Stimulated activated naive B cell treated with anti-CD40 and anti-IgM and Interleukin-4, amounts not matched to agents 10 μg/mL and 1 μg/mL and 100 μg/mL, for 72 hours (primary cell): ENCODE measurements at regions not wholly inside any gene's neighbourhood (a gene's known extent, or its start where the extent isn't known, plus 50 kb on each side); places are given as distances from the start of the nearest gene placed in this dataset.

Experiments used
- ATAC-seq, 2 donors: fragments of 150-1000 bp; cut with Tn5 transposase; replicated peaks; 2 replicates each; pipeline ENCODE4 v1.10.0; 2021; ENCODE audit warnings: moderate library complexity in 1 of 2
- DNase-seq: peaks from one replicate; pipeline ENCODE4 v3.0.0; 2021
- H3K27ac Mint-ChIP-seq: one replicate; pipeline ENCODE4 v1.8.0; 2022; ENCODE audit warnings: mild to moderate bottlenecking, mixed read lengths
- H3K27me3 Mint-ChIP-seq, 2 donors: one replicate each; pipeline ENCODE4 v1.8.0; 2022; ENCODE audit warnings: mixed read lengths in 2 of 2
- H3K36me3 Mint-ChIP-seq, 2 donors: one replicate each; pipeline ENCODE4 v1.8.0; 2022; ENCODE audit warnings: mixed read lengths in 2 of 2, mild to moderate bottlenecking in 1 of 2
- H3K4me1 Mint-ChIP-seq, 2 donors: one replicate each; pipeline ENCODE4 v1.8.0; 2022; ENCODE audit warnings: mixed read lengths in 2 of 2, mild to moderate bottlenecking in 1 of 2
- H3K4me3 Mint-ChIP-seq, 2 donors: one replicate each; pipeline ENCODE4 v1.8.0; 2022; ENCODE audit warnings: mild to moderate bottlenecking in 2 of 2, mixed read lengths in 2 of 2, moderate library complexity in 1 of 2
- H3K9me3 Mint-ChIP-seq, 2 donors: one replicate each; pipeline ENCODE4 v1.8.0; 2022; ENCODE audit warnings: mixed read lengths in 2 of 2, mild to moderate bottlenecking in 1 of 2

DNA sequence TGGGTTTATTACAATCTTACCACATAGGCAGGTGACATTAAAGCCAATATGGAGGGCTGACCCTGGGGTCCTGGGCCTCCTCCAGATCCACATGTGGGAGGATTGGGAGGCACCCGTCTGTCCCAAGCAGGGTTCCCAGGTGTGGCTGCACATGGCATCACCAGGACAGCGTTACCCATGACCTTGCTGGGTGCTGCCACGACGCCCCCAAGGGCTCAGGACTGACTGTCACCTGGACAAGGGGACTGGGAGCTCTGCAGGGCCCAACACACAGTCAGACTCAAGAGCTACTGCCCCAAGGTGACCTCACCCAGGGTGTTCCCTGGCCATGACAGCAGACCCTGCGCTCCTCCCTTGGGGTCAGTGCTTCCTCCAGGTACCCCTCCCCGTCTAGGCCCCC lies 437.4 kb upstream of the MYT1L start:
- no peaks in the 10 kb centered on the region for H3K36me3 Mint-ChIP-seq

GRCh38 chr2:2767837-2768236 lies 436.8 kb upstream of the MYT1L start:
- Mint-ChIP-seq H3K27me3 (no peaks in the 10 kb centered on the region), H3K9me3 (no peaks in the 10 kb centered on the region), H3K27ac (no peak overlapping the region), H3K4me3 (no peak overlapping the region), H3K36me3 (no peaks in the 10 kb centered on the region), H3K4me1 (peaks cover 0 to under 1% of the 10 kb centered on the region in 2 donors)
- no peak for ATAC-seq
- DNase-seq, result no peak

More for the DNA sequence above, 437.4 kb upstream of the MYT1L start:
- ATAC-seq (no peak), DNase-seq (no peak)
- Mint-ChIP-seq H3K9me3 (no peaks in the 10 kb centered on the region), H3K27ac (no peak overlapping the region), H3K4me3 (no peak overlapping the region), H3K27me3 (no peaks in the 10 kb centered on the region), H3K4me1 (peaks cover 0 to 3% of the 10 kb centered on the region in 2 donors)

GRCh38 chr2:2765839-2766495 lies 434.9 kb upstream of the MYT1L start:
- no peaks in the 10 kb centered on the region for H3K27me3 Mint-ChIP-seq
- H3K4me1 Mint-ChIP-seq, result no peaks in the 10 kb centered on the region
- peaks cover 2% of the 10 kb centered on the region in 2 donors for H3K9me3 Mint-ChIP-seq
- DNase-seq (no peak), ATAC-seq (no peak)
- no peak overlapping the region for H3K4me3 Mint-ChIP-seq
- no peaks in the 10 kb centered on the region for H3K36me3 Mint-ChIP-seq
- no peak overlapping the region for H3K27ac Mint-ChIP-seq

DNA sequence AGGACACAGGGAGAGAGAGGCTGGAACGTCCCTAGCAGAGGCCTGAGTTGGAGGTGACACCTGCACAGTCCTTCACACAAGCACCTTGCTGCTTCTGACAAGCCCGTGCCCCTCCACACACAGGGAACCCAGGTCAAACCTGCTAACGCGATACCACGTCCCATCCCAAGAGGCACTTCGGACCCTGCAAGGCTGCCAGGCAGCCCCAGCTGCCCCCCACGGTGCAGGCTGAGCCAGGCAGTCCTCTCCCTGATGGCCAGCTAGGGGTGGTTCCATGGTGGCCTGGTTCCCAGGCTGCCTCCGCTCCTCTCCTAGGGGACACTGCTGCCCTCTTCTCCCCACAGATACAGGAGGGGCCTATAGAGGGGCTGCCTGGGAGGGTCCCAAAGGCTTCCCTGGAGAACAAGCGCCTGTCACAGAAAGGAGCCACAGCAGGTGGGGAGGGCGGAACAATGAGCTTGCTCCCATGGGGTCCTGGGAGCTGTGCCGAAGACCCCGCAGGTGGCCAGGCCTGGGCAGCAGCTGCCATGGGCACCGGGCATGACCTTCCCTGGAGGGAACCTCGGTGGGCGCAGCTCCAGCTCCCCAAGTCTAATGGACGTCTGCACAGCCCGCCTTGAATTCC lies 434.2 kb upstream of the MYT1L start:
- ATAC-seq, result no peak
- no peaks in the 10 kb centered on the region for H3K36me3 Mint-ChIP-seq
- H3K4me1 Mint-ChIP-seq, result no peaks in the 10 kb centered on the region

GRCh38 chr2:2764739-2765138 lies 433.7 kb upstream of the MYT1L start:
- no peak overlapping the region for H3K27ac Mint-ChIP-seq
- no peak for ATAC-seq
- no peaks in the 10 kb centered on the region for H3K27me3 Mint-ChIP-seq
- H3K4me1 Mint-ChIP-seq, result no peaks in the 10 kb centered on the region
- no peaks in the 10 kb centered on the region for H3K36me3 Mint-ChIP-seq
- DNase-seq, result no peak
- peaks cover 6% of the 10 kb centered on the region in 2 donors for H3K9me3 Mint-ChIP-seq
- no peak overlapping the region for H3K4me3 Mint-ChIP-seq

More for the DNA sequence above, 434.2 kb upstream of the MYT1L start:
- no peaks in the 10 kb centered on the region for H3K27me3 Mint-ChIP-seq
- H3K9me3 Mint-ChIP-seq, result peaks cover 6% of the 10 kb centered on the region in 2 donors
- H3K27ac Mint-ChIP-seq, result no peak overlapping the region
- H3K4me3 Mint-ChIP-seq, result no peak overlapping the region
- DNase-seq, result no peak

GRCh38 chr2:2764001-2764355 lies 432.9 kb upstream of the MYT1L start:
- no peak for ATAC-seq
- H3K36me3 Mint-ChIP-seq, result no peaks in the 10 kb centered on the region
- H3K4me3 Mint-ChIP-seq, result no peak overlapping the region
- H3K27ac Mint-ChIP-seq, result no peak overlapping the region
- H3K4me1 Mint-ChIP-seq, result no peaks in the 10 kb centered on the region
- peaks cover 6% of the 10 kb centered on the region in 2 donors for H3K9me3 Mint-ChIP-seq
- H3K27me3 Mint-ChIP-seq, result no peaks in the 10 kb centered on the region
- DNase-seq, result no peak

GRCh38 chr2:2763351-2764000 lies 432.4 kb upstream of the MYT1L start:
- H3K4me3 Mint-ChIP-seq, result no peak overlapping the region
- DNase-seq (no peak), ATAC-seq (no peak)
- H3K36me3 Mint-ChIP-seq, result no peaks in the 10 kb centered on the region
- H3K9me3 Mint-ChIP-seq, result peaks cover 6% of the 10 kb centered on the region in 2 donors
- no peaks in the 10 kb centered on the region for H3K27me3 Mint-ChIP-seq
- no peak overlapping the region for H3K27ac Mint-ChIP-seq
- H3K4me1 Mint-ChIP-seq, result no peaks in the 10 kb centered on the region

DNA sequence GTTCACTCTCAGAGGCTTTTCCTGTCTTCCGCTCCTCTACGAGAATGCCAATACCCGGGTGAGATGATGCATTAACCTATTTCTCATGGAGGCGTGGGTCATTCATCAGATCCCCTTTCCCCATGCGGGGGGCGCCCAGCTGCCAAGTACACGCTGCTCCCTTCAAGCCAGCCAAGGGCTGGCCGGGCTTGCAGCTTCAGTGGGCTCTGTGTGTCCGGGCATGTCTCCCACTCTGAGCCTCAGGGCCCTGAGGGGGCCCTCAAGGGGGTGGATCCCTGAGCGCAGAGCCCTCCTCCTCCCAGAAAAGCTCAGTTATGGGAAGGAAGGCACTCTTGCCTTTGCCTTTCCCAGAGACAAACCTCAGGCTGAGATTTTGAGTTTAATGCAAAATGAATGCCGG lies 431.8 kb upstream of the MYT1L start:
- Mint-ChIP-seq H3K4me3 (no peak overlapping the region), H3K27me3 (no peaks in the 10 kb centered on the region), H3K36me3 (no peaks in the 10 kb centered on the region), H3K4me1 (peaks cover 0 to 2% of the 10 kb centered on the region in 2 donors), H3K27ac (no peak overlapping the region), H3K9me3 (peaks cover 6% of the 10 kb centered on the region in 2 donors)
- ATAC-seq (no peak), DNase-seq (no peak)

DNA sequence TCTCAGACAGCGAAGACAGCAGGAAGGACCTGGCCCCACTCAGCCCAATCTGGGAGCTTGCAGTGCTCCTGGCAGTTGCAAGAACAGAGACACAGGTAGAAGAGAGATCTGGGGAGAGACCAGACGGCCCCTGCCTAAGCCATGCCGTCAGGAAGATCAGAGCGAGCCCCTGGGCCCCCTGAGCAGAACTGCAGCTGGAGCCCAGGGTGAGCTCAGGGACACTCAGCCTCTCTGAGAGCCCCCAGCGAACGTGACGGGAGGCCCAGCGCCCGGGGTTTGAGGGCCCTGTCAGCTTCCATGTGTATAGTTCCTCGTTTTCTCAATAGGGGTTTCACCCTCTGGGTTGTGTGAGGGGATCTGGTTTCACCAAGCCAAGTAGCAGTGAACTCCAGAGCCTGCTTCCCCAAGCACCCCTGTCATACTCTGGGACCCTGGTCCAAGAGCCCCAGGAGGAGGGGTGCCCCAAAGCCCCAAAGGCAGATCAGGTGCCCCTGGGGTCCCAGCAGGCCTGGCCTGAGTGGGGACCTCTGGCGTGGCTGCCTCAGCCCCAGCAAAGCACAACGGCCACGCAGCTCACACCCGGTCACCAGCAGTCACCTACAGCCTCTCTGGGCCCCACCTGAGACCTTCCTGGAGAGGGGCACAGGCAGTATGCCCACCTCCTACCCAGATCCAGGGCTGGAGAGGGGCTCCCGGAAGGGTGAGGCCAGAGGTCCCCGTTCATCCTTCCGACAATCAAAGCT lies 431.3 kb upstream of the MYT1L start:
- Mint-ChIP-seq H3K4me1 (peaks cover 0 to 2% of the 10 kb centered on the region in 2 donors), H3K9me3 (peaks cover 6% of the 10 kb centered on the region in 2 donors), H3K36me3 (no peaks in the 10 kb centered on the region), H3K27me3 (no peaks in the 10 kb centered on the region), H3K4me3 (no peak overlapping the region), H3K27ac (no peak overlapping the region)
- no peak for ATAC-seq
- DNase-seq, result no peak

- H3K36me3 Mint-ChIP-seq, result no peaks in the 10 kb centered on the region
- peaks cover 0 to 2% of the 10 kb centered on the region in 2 donors for H3K4me1 Mint-ChIP-seq
- DNase-seq (no peak), ATAC-seq (no peak)
- H3K27me3 Mint-ChIP-seq, result no peaks in the 10 kb centered on the region
- H3K9me3 Mint-ChIP-seq, result peaks cover 6 to 14% of the 10 kb centered on the region in 2 donors
- no peak overlapping the region for H3K4me3 Mint-ChIP-seq
- H3K27ac Mint-ChIP-seq, result no peak overlapping the region
These were observed 427.8 kb upstream of the MYT1L start for GRCh38 chr2:2758793-2759367.

DNA sequence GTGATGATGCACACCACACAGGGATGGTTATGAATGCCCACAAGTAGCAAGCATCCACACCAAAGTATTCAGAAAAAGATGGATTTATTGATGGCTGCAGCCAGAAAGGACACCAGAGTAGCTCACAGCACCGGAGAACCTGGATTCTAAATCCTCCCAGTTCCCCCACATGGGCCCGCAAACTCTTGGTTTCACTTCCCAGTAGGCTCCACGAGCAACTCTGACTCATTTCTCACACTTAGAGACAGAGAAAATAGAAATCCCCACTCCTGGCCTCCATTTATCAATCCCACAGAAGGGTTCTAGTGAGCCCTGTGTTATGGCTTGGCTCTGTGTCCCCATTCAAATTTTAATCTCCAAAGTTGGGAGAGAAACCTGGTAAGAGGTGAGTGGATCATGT lies 426.7 kb upstream of the MYT1L start:
- peaks cover 0 to 2% of the 10 kb centered on the region in 2 donors for H3K4me1 Mint-ChIP-seq
- no peaks in the 10 kb centered on the region for H3K27me3 Mint-ChIP-seq
- DNase-seq (no peak), ATAC-seq (peak; percentile 47 to 76)
- H3K4me3 Mint-ChIP-seq, result no peak overlapping the region
- H3K9me3 Mint-ChIP-seq, result peaks cover 11 to 18% of the 10 kb centered on the region in 2 donors
- no peaks in the 10 kb centered on the region for H3K36me3 Mint-ChIP-seq
- H3K27ac Mint-ChIP-seq, result no peak overlapping the region

DNA sequence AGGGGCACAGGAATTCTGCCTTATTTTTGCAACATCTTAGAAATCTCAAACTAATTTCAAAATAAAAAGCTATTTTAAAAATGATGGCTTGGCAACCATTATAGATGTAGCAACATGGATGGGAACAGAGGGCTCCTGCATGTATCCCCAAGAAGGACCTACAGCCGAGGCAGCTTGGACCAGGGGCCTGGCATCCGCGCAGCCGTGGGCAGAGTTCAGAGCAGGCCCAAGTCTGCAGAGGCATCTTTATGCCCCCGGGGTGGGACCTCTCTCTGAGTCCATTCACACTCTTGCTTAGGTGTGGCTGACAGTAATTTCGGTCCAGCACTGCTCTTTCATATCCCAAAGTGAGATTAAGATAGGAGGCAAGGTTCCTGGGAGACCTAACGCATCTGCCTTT lies 425.8 kb upstream of the MYT1L start:
- DNase-seq (no peak), ATAC-seq (no peak)
- H3K27me3 Mint-ChIP-seq, result no peaks in the 10 kb centered on the region
- no peaks in the 10 kb centered on the region for H3K36me3 Mint-ChIP-seq
- H3K4me1 Mint-ChIP-seq, result peaks cover 0 to 2% of the 10 kb centered on the region in 2 donors
- H3K27ac Mint-ChIP-seq, result no peak overlapping the region
- H3K9me3 Mint-ChIP-seq, result peaks cover 13 to 19% of the 10 kb centered on the region in 2 donors
- H3K4me3 Mint-ChIP-seq, result no peak overlapping the region

- Mint-ChIP-seq H3K9me3 (peaks cover 20 to 26% of the 10 kb centered on the region in 2 donors), H3K36me3 (peaks cover 0 to 5% of the 10 kb centered on the region in 2 donors), H3K27ac (no peak overlapping the region), H3K4me1 (peaks cover 0 to 2% of the 10 kb centered on the region in 2 donors), H3K4me3 (no peak overlapping the region), H3K27me3 (no peaks in the 10 kb centered on the region)
- ATAC-seq (no peak), DNase-seq (no peak)
These were observed 424.9 kb upstream of the MYT1L start for GRCh38 chr2:2755990-2756389.

- H3K27me3 Mint-ChIP-seq, result no peaks in the 10 kb centered on the region
- ATAC-seq (no peak), DNase-seq (no peak)
- H3K36me3 Mint-ChIP-seq, result peaks cover 0 to 5% of the 10 kb centered on the region in 2 donors
- H3K4me3 Mint-ChIP-seq, result no peak overlapping the region
- H3K4me1 Mint-ChIP-seq, result peaks cover 0 to 2% of the 10 kb centered on the region in 2 donors
- H3K27ac Mint-ChIP-seq, result no peak overlapping the region
- H3K9me3 Mint-ChIP-seq, result peaks cover 20 to 26% of the 10 kb centered on the region in 2 donors
These were observed 423.9 kb upstream of the MYT1L start for GRCh38 chr2:2754940-2755339.
